ENCODE measurements at regions not wholly inside any gene's neighbourhood (a gene's known extent, or its start where the extent isn't known, plus 50 kb on each side); places are given as distances from the start of the nearest gene placed in this dataset.

GRCh38 chr2:38450509-38450908 is 73.4 kb upstream of the ATL2 start:
- peaks cover 5% of the 10 kb centered on the region; the same call in 1 of the 2 replicates for H3K4me1 ChIP-seq (ENCODE audit: low read length)
- H3K4me3 ChIP-seq (ENCODE audit: low read length), result no peak overlapping the region
- H2AFZ ChIP-seq (ENCODE audit: low read depth, low read length), result no peak overlapping the region
- H3K4me2 ChIP-seq (ENCODE audit: low read length), result no peak overlapping the region
- TF ChIP-seq CTCF (IDR thresholded peaks at IDR 0.05; ENCODE audit: low read depth, low read length) (no peak), EZH2phosphoT487 (IDR thresholded peaks at IDR 0.05; ENCODE audit: low read depth) (no peak)
- H3K27me3 ChIP-seq (ENCODE audit: low read depth, low read length), result peaks cover 10% of the 10 kb centered on the region; the same call in 1 of the 2 replicates
- no peaks in the 10 kb centered on the region for H4K20me1 ChIP-seq (ENCODE audit: insufficient read depth, low read length)
- no peaks in the 10 kb centered on the region for H3K79me2 ChIP-seq (ENCODE audit: low read length)
- H3K9me3 ChIP-seq (ENCODE audit: insufficient read depth, low read length), result no peaks in the 10 kb centered on the region
- no peaks in the 10 kb centered on the region for H3K36me3 ChIP-seq (replicated peaks; ENCODE audit: low read depth, low read length)
- H3K9ac ChIP-seq (ENCODE audit: low read length), result no peak overlapping the region
- no peak overlapping the region for H3K27ac ChIP-seq (ENCODE audit: low read length)

GRCh38 chr2:38448692-38449410 is 71.8 kb upstream of the ATL2 start:
- H3K4me3 ChIP-seq (ENCODE audit: low read length), result no peak overlapping the region
- H4K20me1 ChIP-seq (ENCODE audit: insufficient read depth, low read length), result no peaks in the 10 kb centered on the region
- H3K9me3 ChIP-seq (ENCODE audit: insufficient read depth, low read length), result no peaks in the 10 kb centered on the region
- no peak overlapping the region for H3K9ac ChIP-seq (ENCODE audit: low read length)
- no peaks in the 10 kb centered on the region for H3K36me3 ChIP-seq (replicated peaks; ENCODE audit: low read depth, low read length)
- H3K4me2 ChIP-seq (ENCODE audit: low read length), result no peak overlapping the region
- H3K4me1 ChIP-seq (ENCODE audit: low read length), result peaks cover 5% of the 10 kb centered on the region; the same call in 1 of the 2 replicates
- H3K27ac ChIP-seq (ENCODE audit: low read length), result no peak overlapping the region
- H2AFZ ChIP-seq (ENCODE audit: low read depth, low read length), result no peak overlapping the region
- no peaks in the 10 kb centered on the region for H3K79me2 ChIP-seq (ENCODE audit: low read length)
- peaks cover 6% of the 10 kb centered on the region; the same call in 1 of the 2 replicates for H3K27me3 ChIP-seq (ENCODE audit: low read depth, low read length)
- TF ChIP-seq EZH2phosphoT487 (IDR thresholded peaks at IDR 0.05; ENCODE audit: low read depth) (no peak), CTCF (IDR thresholded peaks at IDR 0.05; ENCODE audit: low read depth, low read length) (no peak)

- Histone ChIP-seq H3K27ac (ENCODE audit: low read length) (no peak overlapping the region), H3K4me1 (ENCODE audit: low read length) (peaks cover 5% of the 10 kb centered on the region; the same call in 1 of the 2 replicates), H3K4me2 (ENCODE audit: low read length) (no peak overlapping the region), H3K36me3 (replicated peaks; ENCODE audit: low read depth, low read length) (no peaks in the 10 kb centered on the region), H2AFZ (ENCODE audit: low read depth, low read length) (no peak overlapping the region), H3K79me2 (ENCODE audit: low read length) (no peaks in the 10 kb centered on the region), H3K9ac (ENCODE audit: low read length) (no peak overlapping the region), H3K27me3 (ENCODE audit: low read depth, low read length) (peaks cover 15% of the 10 kb centered on the region), H4K20me1 (ENCODE audit: insufficient read depth, low read length) (no peaks in the 10 kb centered on the region), H3K9me3 (ENCODE audit: insufficient read depth, low read length) (no peaks in the 10 kb centered on the region), H3K4me3 (ENCODE audit: low read length) (no peak overlapping the region)
- TF ChIP-seq EZH2phosphoT487 (IDR thresholded peaks at IDR 0.05; ENCODE audit: low read depth) (no peak), CTCF (IDR thresholded peaks at IDR 0.05; ENCODE audit: low read depth, low read length) (no peak)
These were observed 70.0 kb upstream of the ATL2 start for GRCh38 chr2:38446906-38447561.

- H3K9me3 ChIP-seq (ENCODE audit: insufficient read depth, low read length), result no peaks in the 10 kb centered on the region
- H3K4me3 ChIP-seq (ENCODE audit: low read length), result no peak overlapping the region
- no peaks in the 10 kb centered on the region for H3K79me2 ChIP-seq (ENCODE audit: low read length)
- peaks cover 16% of the 10 kb centered on the region for H3K27me3 ChIP-seq (ENCODE audit: low read depth, low read length)
- H2AFZ ChIP-seq (ENCODE audit: low read depth, low read length), result no peak overlapping the region
- H4K20me1 ChIP-seq (ENCODE audit: insufficient read depth, low read length), result no peaks in the 10 kb centered on the region
- no peaks in the 10 kb centered on the region for H3K36me3 ChIP-seq (replicated peaks; ENCODE audit: low read depth, low read length)
- no peak overlapping the region for H3K4me2 ChIP-seq (ENCODE audit: low read length)
- no peak overlapping the region for H3K27ac ChIP-seq (ENCODE audit: low read length)
- peaks cover 5% of the 10 kb centered on the region; the same call in 1 of the 2 replicates for H3K4me1 ChIP-seq (ENCODE audit: low read length)
- no peak for TF ChIP-seq EZH2phosphoT487 (IDR thresholded peaks at IDR 0.05; ENCODE audit: low read depth)
- TF ChIP-seq CTCF (IDR thresholded peaks at IDR 0.05; ENCODE audit: low read depth, low read length), result no peak
- H3K9ac ChIP-seq (ENCODE audit: low read length), result no peak overlapping the region
These were observed 69.3 kb upstream of the ATL2 start for GRCh38 chr2:38446418-38446817.

All from OCI-LY3 (cell line).